VCaP (cell line): ENCODE measurements at regions not wholly inside any gene's neighbourhood (a gene's known extent, or its start where the extent isn't known, plus 50 kb on each side); places are given as distances from the start of the nearest gene placed in this dataset.

ENCODE experiments used
- H3K27ac ChIP-seq: fragments of 450-650 bp; 2 replicates; pipeline ENCODE4 v1.5.1; 2017
- CTCF ChIP-seq: fragments of 450-650 bp; conservative IDR thresholded peaks from 2 replicates; pipeline ENCODE4 v1.5.1; 2017; ENCODE audit warnings: mild to moderate bottlenecking, moderate library complexity

- no peak overlapping the region for H3K27ac ChIP-seq
- TF ChIP-seq CTCF = no peak
Observed at GRCh38 chr2:142782942-142783443, 94.5 kb upstream of the KYNU start.

- H3K27ac ChIP-seq = no peak overlapping the region
- TF ChIP-seq CTCF = no peak
Observed at GRCh38 chr2:142781146-142781545, 96.3 kb upstream of the KYNU start.

- no peak for TF ChIP-seq CTCF
- H3K27ac ChIP-seq = no peak overlapping the region
Observed at GRCh38 chr2:142778289-142778688, 99.2 kb upstream of the KYNU start.

GRCh38 chr2:142777742-142778141 is 99.7 kb upstream of the KYNU start:
- H3K27ac ChIP-seq = no peak overlapping the region

GRCh38 chr2:142769761-142770160 is 107.7 kb upstream of the KYNU start:
- no peak overlapping the region for H3K27ac ChIP-seq
- TF ChIP-seq CTCF = no peak

More at GRCh38 chr2:142777742-142778141, 99.7 kb upstream of the KYNU start:
- no peak for TF ChIP-seq CTCF

- TF ChIP-seq CTCF = no peak
- no peak overlapping the region for H3K27ac ChIP-seq
Observed at GRCh38 chr2:142767847-142768246, 109.6 kb upstream of the KYNU start.

- no peak for TF ChIP-seq CTCF
- no peak overlapping the region for H3K27ac ChIP-seq
Observed at GRCh38 chr2:142758973-142759372, 118.5 kb upstream of the KYNU start.
